WTC11 (cell line): ENCODE measurements at regions not wholly inside any gene's neighbourhood (a gene's known extent, or its start where the extent isn't known, plus 50 kb on each side); places are given as distances from the start of the nearest gene placed in this dataset.

ENCODE experiments used
- ATAC-seq: fragments of 200-7000 bp; cut with Tn5 transposase; 2 replicates; pipeline ENCODE4 v1.10.0; 2021; ENCODE audit warnings: mild to moderate bottlenecking, moderate library complexity
- CTCF ChIA-PET: fragments of 300-600 bp; sonication (Branson Sonifier 250); formaldehyde crosslinking; loops from one replicate; lab custom pipeline; 2021; ENCODE audit warnings: antibody characterized with exemption; lab: Charles Lee
- POLR2A ChIA-PET: fragments of 350-600 bp; sonication (Branson Sonifier 250); formaldehyde crosslinking; loops from one replicate; lab custom pipeline; 2021; ENCODE audit warnings: antibody characterized with exemption; lab: Charles Lee
- DNase-seq: peaks from one replicate; pipeline ENCODE4 v3.0.0; 2021; ENCODE audit warnings: low spot score
- H3K27ac Mint-ChIP-seq: 2 replicates; pipeline ENCODE4 v1.8.0; 2021; ENCODE audit warnings: mixed read lengths
- H3K27me3 Mint-ChIP-seq: 2 replicates; pipeline ENCODE4 v1.8.0; 2021; ENCODE audit warnings: low read depth, mild to moderate bottlenecking, moderate library complexity, mixed read lengths
- H3K36me3 Mint-ChIP-seq: 2 replicates; pipeline ENCODE4 v1.8.0; 2021; ENCODE audit warnings: mixed read lengths
- H3K4me1 Mint-ChIP-seq: 2 replicates; pipeline ENCODE4 v1.8.0; 2022; ENCODE audit warnings: mixed read lengths
- H3K4me3 Mint-ChIP-seq: 2 replicates; pipeline ENCODE4 v1.8.0; 2021; ENCODE audit warnings: mild to moderate bottlenecking, moderate library complexity, mixed read lengths
- H3K9me3 Mint-ChIP-seq: 2 replicates; pipeline ENCODE4 v1.8.0; 2021; ENCODE audit warnings: mixed read lengths
- AR ChIP-seq: fragments of 250-450 bp; sonication (Bioruptor Pico); IDR thresholded peaks from 2 replicates; pipeline ENCODE4 v1.9.0; 2021; ENCODE audit warnings: mild to moderate bottlenecking
- CREB1 ChIP-seq: sonication (generic); formaldehyde crosslinking; IDR thresholded peaks from 2 replicates; pipeline ENCODE4 v1.8.0; 2023; ENCODE audit warnings: mild to moderate bottlenecking, missing genetic modification reagents
- E2F1 ChIP-seq: sonication (generic); formaldehyde crosslinking; IDR thresholded peaks from 2 replicates; pipeline ENCODE4 v1.8.0; 2022; ENCODE audit warnings: mild to moderate bottlenecking, missing genetic modification reagents
- FOXK1 ChIP-seq: sonication (generic); formaldehyde crosslinking; IDR thresholded peaks from 2 replicates; pipeline ENCODE4 v1.8.0; 2022; ENCODE audit warnings: mild to moderate bottlenecking, moderate library complexity, missing genetic modification reagents
- FOXP1 ChIP-seq: sonication (generic); formaldehyde crosslinking; IDR thresholded peaks from 2 replicates; pipeline ENCODE4 v1.8.0; 2022; ENCODE audit warnings: missing genetic modification reagents, mild to moderate bottlenecking, moderate library complexity, borderline replicate concordance
- IRF2 ChIP-seq: sonication (generic); formaldehyde crosslinking; IDR thresholded peaks from 2 replicates; pipeline ENCODE4 v1.8.0; 2022; ENCODE audit warnings: low read depth, missing genetic modification reagents, borderline replicate concordance
- MYBL2 ChIP-seq: sonication (generic); formaldehyde crosslinking; IDR thresholded peaks from 2 replicates; pipeline ENCODE4 v1.8.1; 2023; ENCODE audit warnings: mild to moderate bottlenecking, moderate library complexity, missing genetic modification reagents
- NFATC4 ChIP-seq: fragments of 250-450 bp; sonication (Bioruptor Pico); IDR thresholded peaks from 2 replicates; pipeline ENCODE4 v1.9.0; 2021; ENCODE audit warnings: mild to moderate bottlenecking
- PRDM15 ChIP-seq: sonication (generic); formaldehyde crosslinking; IDR thresholded peaks from 2 replicates; pipeline ENCODE4 v1.8.0; 2022; ENCODE audit warnings: missing genetic modification reagents
- TP53 ChIP-seq: sonication (generic); formaldehyde crosslinking; IDR thresholded peaks from 2 replicates; pipeline ENCODE4 v1.8.1; 2023; ENCODE audit warnings: mild to moderate bottlenecking, missing genetic modification reagents
- ZNF281 ChIP-seq: sonication (generic); formaldehyde crosslinking; IDR thresholded peaks from 2 replicates; pipeline ENCODE4 v1.8.0; 2023; ENCODE audit warnings: mild to moderate bottlenecking, missing genetic modification reagents
- ZNF317 ChIP-seq: sonication (generic); formaldehyde crosslinking; IDR thresholded peaks from 2 replicates; pipeline ENCODE4 v1.8.1; 2023; ENCODE audit warnings: low read depth, mild to moderate bottlenecking, moderate library complexity, missing genetic modification reagents, borderline replicate concordance
- ZNF396 ChIP-seq: fragments of 250-450 bp; sonication (Bioruptor Pico); IDR thresholded peaks from 2 replicates; pipeline ENCODE4 v1.8.0; 2021; ENCODE audit warnings: mild to moderate bottlenecking, moderate library complexity, borderline replicate concordance
- TF ChIP-seq, protein P1 (sequence below): sonication (generic); formaldehyde crosslinking; IDR thresholded peaks from 2 replicates; pipeline ENCODE4 v1.8.1; 2022; ENCODE audit warnings: mild to moderate bottlenecking, moderate library complexity, missing genetic modification reagents
- TF ChIP-seq, protein P2 (sequence below): fragments of 250-450 bp; sonication (Bioruptor Pico); conservative IDR thresholded peaks from 2 replicates; pipeline ENCODE4 v1.9.0; 2021; ENCODE audit warnings: mild to moderate bottlenecking
- TF ChIP-seq, protein P3 (sequence below): fragments of 250-450 bp; sonication (Bioruptor Pico); IDR thresholded peaks from 2 replicates; pipeline ENCODE4 v1.9.0; 2021; ENCODE audit warnings: mild to moderate bottlenecking, borderline replicate concordance

DNA sequence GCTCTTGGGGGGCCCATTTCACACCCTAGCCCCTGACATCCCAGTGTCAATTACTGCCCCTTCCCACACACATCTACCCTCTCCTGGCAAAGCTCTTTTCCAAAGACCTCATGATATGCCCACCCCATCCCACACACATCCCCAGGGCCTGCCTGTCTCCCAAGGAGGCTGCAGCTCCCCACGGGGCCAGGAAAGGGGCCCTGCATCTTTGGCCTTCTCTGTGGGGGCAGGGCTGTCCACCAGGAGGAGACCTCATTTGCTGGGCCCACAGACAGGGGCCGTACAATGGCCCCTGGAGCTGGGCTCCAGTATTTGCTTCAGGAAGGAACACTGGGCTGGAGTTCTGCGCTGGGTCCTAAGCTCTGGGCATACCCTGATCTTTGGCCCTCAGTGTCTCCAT lies 65.6 kb upstream of the RUNX3 start:
- Mint-ChIP-seq H3K27ac (no peak overlapping the region), H3K9me3 (peaks cover 4% of the 10 kb centered on the region; the same call in 1 of the 2 replicates), H3K4me1 (peaks cover 7% of the 10 kb centered on the region), H3K36me3 (no peaks in the 10 kb centered on the region), H3K4me3 (no peak overlapping the region), H3K27me3 (no peaks in the 10 kb centered on the region; the same call in 1 of the 2 replicates)
- POLR2A ChIA-PET, result no interaction called here
- CTCF ChIA-PET, result interaction anchor here (1.4 to 1.5 kb wide), 2 partner anchors 49 to 86 kb away, joined by 4 to 5 read pairs; no protein-coding TSS in a partner anchor
- ATAC-seq (no peak), DNase-seq (no peak)
- no peak for TF ChIP-seq ZNF396 (CRISPR knock-in tag)
- no peak for TF ChIP-seq FOXK1 (CRISPR knock-in tag)
- TF ChIP-seq, protein P1, sequence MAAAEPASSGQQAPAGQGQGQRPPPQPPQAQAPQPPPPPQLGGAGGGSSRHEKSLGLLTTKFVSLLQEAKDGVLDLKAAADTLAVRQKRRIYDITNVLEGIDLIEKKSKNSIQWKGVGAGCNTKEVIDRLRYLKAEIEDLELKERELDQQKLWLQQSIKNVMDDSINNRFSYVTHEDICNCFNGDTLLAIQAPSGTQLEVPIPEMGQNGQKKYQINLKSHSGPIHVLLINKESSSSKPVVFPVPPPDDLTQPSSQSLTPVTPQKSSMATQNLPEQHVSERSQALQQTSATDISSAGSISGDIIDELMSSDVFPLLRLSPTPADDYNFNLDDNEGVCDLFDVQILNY, result no peak
- no peak for TF ChIP-seq ZNF317 (CRISPR knock-in tag)
- TF ChIP-seq PRDM15, result no peak
- TF ChIP-seq ZNF281, result no peak

- ATAC-seq (no peak), DNase-seq (no peak)
- Mint-ChIP-seq H3K27me3 (no peaks in the 10 kb centered on the region; the same call in 1 of the 2 replicates), H3K9me3 (peaks cover 4% of the 10 kb centered on the region; the same call in 1 of the 2 replicates), H3K4me1 (peaks cover 7% of the 10 kb centered on the region), H3K36me3 (no peaks in the 10 kb centered on the region), H3K4me3 (no peak overlapping the region), H3K27ac (no peak overlapping the region)
- ChIA-PET POLR2A (no interaction called here), CTCF (interaction anchor here (1.4 to 1.5 kb wide), 2 partner anchors 48 to 86 kb away, joined by 4 to 5 read pairs; no protein-coding TSS in a partner anchor)
- TF ChIP-seq E2F1 (CRISPR knock-in tag) (no peak), AR (CRISPR knock-in tag) (no peak), FOXP1 (CRISPR knock-in tag) (no peak), CREB1 (CRISPR knock-in tag) (no peak), MYBL2 (no peak), NFATC4 (CRISPR knock-in tag) (no peak), ZNF396 (CRISPR knock-in tag) (no peak), IRF2 (no peak), TP53 (CRISPR knock-in tag) (no peak)
- TF ChIP-seq, protein P2, sequence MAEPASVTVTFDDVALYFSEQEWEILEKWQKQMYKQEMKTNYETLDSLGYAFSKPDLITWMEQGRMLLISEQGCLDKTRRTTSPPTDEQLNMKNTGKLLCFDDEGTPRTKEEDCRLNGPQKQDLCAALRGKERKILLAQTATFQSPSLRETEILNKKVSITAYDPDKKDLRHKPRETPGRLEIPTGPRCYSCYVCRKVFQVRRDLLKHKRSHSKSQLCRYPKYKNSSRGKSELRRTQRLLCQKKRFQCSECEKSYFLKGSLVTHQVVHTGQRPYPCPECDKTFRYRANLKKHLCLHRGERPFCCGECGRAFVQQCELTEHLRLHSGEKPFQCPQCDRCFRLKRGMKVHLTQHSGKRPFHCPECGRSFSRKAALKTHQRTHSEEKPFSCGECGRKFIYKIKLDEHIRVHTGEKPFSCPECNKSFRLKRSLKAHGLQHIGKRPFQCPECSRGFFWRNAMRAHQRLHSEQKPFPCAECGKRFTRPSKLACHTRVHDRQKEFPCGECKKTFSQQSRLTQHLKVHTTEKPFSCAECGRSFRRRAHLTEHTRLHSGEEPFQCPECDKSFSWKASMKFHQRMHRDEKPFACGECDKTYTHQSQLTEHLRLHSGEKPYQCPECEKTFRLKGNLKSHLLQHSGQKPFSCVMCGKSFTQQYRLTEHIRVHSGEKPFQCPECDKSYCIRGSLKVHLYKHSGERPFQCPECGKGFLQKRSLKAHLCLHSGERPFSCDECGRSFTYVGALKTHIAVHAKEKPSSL, result no peak
- TF ChIP-seq, protein P3, sequence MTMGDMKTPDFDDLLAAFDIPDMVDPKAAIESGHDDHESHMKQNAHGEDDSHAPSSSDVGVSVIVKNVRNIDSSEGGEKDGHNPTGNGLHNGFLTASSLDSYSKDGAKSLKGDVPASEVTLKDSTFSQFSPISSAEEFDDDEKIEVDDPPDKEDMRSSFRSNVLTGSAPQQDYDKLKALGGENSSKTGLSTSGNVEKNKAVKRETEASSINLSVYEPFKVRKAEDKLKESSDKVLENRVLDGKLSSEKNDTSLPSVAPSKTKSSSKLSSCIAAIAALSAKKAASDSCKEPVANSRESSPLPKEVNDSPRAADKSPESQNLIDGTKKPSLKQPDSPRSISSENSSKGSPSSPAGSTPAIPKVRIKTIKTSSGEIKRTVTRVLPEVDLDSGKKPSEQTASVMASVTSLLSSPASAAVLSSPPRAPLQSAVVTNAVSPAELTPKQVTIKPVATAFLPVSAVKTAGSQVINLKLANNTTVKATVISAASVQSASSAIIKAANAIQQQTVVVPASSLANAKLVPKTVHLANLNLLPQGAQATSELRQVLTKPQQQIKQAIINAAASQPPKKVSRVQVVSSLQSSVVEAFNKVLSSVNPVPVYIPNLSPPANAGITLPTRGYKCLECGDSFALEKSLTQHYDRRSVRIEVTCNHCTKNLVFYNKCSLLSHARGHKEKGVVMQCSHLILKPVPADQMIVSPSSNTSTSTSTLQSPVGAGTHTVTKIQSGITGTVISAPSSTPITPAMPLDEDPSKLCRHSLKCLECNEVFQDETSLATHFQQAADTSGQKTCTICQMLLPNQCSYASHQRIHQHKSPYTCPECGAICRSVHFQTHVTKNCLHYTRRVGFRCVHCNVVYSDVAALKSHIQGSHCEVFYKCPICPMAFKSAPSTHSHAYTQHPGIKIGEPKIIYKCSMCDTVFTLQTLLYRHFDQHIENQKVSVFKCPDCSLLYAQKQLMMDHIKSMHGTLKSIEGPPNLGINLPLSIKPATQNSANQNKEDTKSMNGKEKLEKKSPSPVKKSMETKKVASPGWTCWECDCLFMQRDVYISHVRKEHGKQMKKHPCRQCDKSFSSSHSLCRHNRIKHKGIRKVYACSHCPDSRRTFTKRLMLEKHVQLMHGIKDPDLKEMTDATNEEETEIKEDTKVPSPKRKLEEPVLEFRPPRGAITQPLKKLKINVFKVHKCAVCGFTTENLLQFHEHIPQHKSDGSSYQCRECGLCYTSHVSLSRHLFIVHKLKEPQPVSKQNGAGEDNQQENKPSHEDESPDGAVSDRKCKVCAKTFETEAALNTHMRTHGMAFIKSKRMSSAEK (CRISPR knock-in tag), result no peak
Measured at GRCh38 chr1:24995140-24995539, 65.1 kb upstream of the RUNX3 start.
